ENCODE measurements at regions not wholly inside any gene's neighbourhood (a gene's known extent, or its start where the extent isn't known, plus 50 kb on each side); places are given as distances from the start of the nearest gene placed in this dataset.

DNA sequence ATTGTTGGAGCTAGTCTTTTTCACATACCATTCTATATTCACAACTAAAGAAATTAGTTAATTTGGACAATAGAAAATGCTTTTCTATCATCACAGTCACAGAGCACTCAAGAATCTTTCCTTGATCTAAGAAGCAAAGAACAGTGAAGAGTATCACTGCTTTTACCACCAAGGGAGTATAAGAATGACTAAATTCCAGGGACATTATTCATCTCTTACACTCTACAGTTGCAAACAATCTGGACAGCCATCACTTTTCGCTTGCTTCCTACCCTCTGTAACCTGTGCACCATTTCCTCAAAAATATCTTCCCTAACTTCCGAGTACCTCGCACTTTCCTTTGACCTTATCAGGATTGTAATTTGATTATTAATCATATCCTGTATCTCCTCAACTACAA, 359.5 kb upstream of the TMCO5A start:
- DNase-seq (ENCODE audit: low read depth in 2 of 2), result no peak

DNA sequence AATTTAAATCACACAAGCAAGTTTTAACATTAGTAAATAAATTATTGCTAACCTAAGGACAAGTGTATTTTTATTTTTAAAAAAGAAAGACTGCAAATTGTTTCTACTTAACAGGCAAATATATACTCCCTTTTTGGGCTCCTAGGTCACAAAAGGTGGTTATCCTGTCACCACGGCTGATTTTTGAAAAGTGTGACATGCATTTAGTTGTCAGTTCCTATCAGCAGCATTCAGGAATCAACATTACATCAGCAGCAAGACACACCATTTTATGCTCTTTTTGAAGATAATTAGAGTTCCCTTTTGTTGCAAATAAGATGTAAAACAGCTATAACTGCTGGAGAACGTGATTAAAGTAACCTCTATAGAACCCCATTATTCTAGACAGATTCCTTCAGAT, 357.5 kb upstream of the TMCO5A start:
- DNase-seq (ENCODE audit: low read depth in 2 of 2), result no peak

DNA sequence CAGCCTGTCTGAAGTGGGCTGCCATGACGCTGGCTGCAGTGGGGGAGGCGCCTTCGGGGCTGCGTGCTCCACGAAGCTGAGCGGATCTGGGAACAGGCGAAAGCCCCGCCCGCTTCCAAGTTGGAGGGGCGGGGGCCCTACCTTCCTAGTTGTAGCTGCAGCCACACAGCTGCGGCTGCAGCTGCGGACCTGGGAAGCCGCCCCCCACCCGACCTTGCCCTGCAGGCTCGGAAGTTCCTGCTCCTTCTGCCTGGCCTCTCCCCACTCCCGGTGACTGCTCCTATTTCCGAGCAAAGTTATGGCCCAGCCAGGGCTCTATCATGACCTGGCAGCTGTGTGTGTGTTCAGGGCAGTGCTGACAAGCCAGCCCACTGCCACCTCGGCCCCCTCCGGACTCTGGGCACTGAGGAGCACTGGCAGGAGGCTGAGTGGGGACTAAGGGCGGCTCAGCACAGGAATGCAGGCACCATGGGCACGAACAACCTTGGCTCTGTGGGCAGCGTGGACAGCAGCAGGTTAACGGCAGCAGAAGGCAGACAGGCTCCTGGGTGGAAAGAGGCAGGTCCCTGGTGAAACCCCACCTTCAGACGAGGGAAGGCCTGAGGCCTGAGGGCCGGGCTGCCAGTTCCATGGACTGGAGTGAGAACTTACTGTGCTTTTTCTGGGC, 352.4 kb upstream of the TMCO5A start:
- DNase-seq (ENCODE audit: low read depth in 2 of 2), result no peak

DNA sequence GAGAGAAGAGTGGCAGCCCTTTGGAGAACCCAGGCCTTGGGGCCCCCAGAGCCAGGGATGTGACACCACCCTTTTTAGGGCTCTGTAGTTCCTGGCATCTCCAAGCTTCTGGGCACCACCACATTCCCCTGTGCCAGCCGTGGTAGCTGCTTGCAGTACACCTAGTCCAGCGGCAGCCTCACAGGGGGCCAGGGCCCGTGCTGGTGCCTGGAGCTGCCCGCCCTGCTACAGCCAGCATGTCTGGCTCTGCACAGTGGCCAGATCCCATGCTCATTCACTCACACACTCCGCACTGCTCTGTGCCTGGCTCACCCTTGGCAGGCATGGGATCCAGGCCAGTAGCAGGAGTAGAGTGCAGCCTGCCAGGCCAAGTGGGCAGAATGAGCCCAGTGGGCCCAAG, 351.6 kb upstream of the TMCO5A start:
- no peak for DNase-seq (ENCODE audit: low read depth in 2 of 2)

- DNase-seq (ENCODE audit: low read depth in 2 of 2), result no peak
Observed at GRCh38 chr15:37586011-37586583, 348.3 kb upstream of the TMCO5A start.

- DNase-seq (ENCODE audit: low read depth in 2 of 2), result no peak
Observed at GRCh38 chr15:37586976-37587375, 347.5 kb upstream of the TMCO5A start.

DNA sequence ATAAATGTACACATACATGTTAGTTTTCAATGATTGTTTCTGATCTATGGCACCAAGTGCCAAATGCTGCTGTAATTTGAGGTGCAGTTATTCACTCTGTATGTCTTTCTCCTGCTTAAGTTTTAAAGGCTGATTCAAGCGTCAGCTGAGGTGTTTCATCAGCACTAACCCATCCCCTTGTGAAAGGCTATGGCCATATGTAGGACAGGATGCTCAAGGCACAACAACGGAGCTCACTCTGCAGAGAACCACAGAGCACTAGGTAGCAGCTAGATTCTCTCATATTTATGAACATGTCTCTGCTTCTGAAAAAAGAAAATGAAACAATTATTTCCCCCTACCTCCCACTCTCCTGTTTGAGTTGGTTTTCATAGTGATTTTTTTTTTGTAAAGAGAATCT, 340.0 kb upstream of the TMCO5A start:
- DNase-seq (ENCODE audit: low read depth in 2 of 2), result no peak

GRCh38 chr15:37595426-37595970, 338.9 kb upstream of the TMCO5A start:
- no peak for DNase-seq (ENCODE audit: low read depth in 2 of 2)

DNA sequence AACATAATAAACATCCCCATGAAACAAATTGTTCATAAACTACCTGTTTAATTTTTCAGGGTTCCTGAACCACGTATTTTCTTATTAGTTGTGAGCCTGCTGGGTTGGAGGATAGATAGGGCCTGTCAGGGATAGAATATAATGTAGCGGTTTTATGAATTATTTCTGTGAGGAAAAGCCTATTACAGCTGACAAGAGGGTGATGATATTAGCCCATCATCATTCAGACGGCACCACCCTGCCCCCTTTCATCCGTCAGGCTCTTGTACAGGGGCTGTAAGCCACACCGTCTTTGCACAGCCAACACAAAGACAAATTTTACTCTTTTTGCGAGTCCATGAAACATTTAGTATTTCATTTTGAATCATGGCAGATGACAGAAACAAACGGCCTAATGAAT, 335.3 kb upstream of the TMCO5A start:
- no peak for DNase-seq (ENCODE audit: low read depth in 2 of 2)

DNA sequence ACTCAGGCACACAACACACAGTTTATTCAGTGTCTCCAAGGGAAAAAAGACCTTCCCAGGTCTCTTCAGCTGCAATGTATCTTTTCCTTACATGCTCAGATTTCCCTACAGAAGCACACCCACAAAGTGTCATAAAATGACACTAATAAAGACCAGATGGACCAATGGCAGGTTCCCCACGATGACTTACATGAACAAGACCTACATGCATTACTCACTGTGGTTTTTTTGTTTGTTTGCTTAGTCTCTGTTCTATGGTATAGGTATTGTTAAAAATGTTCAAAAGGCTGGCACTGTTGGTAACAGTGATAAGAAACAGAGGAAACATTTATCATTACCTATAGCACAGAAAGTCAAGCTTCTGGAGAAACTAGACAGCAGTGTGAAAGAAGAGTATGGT, 318.2 kb upstream of the TMCO5A start:
- no peak for DNase-seq (ENCODE audit: low read depth in 2 of 2)

DNA sequence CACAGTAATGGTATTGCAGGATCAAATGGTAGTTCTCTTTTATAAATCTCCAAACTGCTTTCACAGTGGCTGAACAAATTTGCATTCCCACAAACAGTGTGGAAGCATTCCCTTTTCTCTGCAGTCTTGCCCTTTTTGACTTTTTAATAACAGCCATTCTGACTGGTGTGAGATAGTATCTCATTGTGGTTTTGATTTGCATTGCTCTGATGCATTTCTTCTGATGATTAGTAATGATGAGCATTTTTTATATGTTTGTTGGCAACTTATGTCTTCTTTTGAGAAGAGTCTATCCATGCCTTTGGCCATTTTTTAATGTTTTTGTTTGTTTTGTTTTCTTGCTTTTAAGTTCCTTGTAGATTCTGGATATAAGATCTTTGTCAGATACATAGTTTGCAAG, 316.1 kb upstream of the TMCO5A start:
- DNase-seq (ENCODE audit: low read depth in 2 of 2), result no peak

DNA sequence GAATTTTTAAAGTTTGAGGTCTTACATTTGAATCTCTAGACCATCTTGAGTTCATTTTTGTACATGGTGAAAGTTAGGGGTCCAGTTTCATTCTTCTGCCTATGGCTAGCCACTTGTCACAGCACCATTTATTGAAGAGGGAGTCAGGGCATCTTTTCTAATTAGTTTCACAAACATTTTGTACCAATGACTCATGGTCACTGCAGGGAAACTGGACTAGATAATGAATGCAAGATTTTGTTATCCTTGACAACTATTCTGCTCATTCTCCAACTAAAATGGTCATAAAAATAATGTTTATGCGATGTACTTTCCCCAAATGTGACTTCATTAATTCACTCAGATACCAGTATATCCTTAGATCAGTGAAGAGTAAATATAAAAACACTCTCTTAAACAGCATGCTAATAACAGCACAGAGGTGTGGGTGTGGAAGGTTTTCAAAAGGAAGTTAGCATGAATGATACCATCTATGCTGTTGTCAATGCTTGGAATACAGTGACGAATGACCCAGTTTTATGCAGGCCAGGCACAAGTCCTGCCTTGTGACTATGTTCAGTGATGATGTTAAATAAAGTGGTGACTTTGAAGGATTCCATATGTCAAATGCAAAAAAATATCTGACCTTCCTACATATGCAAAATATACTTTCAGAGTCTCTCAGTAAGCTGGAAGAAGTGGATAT, 314.9 kb upstream of the TMCO5A start:
- DNase-seq (ENCODE audit: low read depth in 2 of 2), result no peak

- DNase-seq (ENCODE audit: low read depth in 2 of 2), result no peak
Observed at GRCh38 chr15:37625576-37625975, 308.9 kb upstream of the TMCO5A start.

DNA sequence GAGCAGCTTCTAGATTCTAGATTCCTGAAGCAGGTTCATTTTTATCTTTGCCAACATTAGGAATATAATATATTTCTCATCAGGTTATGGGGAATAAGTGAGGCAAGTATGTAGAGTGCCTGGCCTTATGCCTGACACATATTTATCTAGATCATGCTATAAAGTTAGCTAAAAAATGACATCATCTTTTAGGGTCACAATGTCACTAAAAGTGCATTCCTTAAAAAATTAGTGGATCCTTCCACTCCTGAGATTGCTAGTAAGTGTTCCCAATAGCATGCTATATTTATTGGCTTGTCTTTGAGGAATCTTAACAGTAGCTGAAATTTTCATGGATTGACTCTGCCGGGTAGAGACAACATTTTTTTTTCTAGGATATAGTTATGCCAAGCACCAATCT, 305.9 kb upstream of the TMCO5A start:
- no peak for DNase-seq (ENCODE audit: low read depth in 2 of 2)

DNA sequence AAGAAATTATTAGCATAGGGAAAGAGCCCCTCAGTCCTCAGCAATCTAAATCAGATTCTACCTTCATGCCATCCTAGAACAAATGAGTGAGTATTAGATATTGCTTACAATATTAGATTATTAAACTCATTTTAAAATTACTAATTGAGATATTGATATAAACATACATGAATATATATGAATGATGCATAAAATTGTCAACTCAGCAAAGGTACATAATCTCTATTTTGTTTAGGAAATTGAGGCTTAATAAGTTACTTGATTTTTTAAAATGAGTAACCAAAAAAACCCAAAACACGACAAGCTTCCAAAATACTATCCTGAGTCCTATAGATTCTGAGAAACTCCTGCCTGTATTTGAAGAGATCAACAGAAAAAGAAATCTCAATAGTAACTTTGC, 297.7 kb upstream of the TMCO5A start:
- no peak for DNase-seq (ENCODE audit: low read depth in 2 of 2)

DNA sequence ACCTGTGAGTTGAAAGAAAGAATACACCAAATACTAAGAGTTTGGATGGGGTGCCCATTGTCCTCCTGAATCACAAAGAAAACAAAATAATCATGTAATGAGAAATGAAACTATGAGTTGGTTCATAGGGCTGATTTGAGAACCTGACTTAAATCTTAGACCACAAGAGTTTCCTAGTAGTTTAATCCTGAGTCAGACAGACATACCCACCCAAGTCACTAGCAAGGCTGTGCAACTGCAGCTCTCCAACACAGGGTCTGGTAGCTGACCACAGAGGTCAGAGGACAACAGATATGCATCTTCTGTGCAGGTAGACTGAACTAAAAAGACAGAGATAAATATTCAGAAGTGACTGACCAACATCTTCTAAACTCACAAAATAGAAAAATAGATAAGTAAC, 296.3 kb upstream of the TMCO5A start:
- DNase-seq (ENCODE audit: low read depth in 2 of 2), result no peak

GRCh38 chr15:37638691-37639090, 295.7 kb upstream of the TMCO5A start:
- no peak for DNase-seq (ENCODE audit: low read depth in 2 of 2)

DNA sequence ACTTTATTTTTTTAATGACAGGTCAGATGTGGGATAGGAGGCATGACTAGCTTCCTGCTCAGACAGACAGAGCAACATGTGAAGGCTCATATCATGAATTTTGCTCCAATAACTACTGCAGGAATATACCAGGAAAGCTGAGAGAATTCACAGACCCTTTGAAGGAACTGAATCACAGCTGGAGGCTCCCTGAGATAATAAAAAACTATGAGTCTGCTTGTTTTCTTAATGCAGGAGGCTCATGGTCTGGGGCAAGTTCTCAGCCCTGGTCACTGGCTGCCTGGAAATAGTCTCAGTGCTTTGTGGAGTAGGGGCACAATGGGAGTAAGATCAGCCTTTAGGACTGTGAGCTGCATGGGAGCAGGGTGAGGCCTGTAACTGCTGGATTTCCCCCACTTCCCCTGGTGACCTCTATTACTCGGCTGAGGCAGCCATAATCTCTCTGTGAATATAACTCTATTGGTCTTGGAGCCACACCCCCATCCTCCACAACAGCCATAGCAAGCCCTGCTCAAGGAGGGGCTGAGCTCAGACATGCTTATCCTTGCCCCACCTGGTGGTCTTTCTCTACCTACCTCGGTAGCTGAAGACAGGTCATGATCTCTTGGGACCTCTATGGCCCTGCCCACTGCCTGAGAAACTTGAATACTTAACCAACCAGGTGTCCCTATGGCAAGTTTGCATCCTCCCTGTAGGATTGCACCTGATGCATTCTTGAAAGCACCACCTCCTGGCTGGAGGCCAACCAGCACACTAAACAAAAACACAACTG, 281.6 kb upstream of the TMCO5A start:
- no peak for DNase-seq (ENCODE audit: low read depth in 2 of 2)

GRCh38 chr15:37678124-37678523, 256.3 kb upstream of the TMCO5A start:
- no peak for DNase-seq (ENCODE audit: low read depth in 2 of 2)

DNA sequence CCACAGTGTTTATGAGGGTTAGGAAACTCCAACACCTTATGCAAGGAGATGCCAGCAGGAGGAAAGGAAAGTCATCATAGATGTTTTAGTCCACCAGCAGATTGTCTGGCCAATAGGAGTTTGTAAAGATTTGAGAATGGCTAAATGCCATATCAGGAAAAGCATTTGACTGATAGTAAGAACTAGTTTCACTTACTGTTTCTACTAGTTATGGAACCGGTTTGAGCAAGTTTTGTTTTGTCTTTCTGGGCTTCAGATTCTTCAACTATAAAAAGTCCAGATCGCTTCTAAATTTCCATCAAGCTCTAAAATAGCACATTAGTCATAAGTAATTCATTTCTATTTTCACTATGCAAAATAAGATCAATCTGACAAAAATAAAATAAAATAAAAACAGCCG, 254.8 kb upstream of the TMCO5A start:
- DNase-seq (ENCODE audit: low read depth in 2 of 2), result no peak

- DNase-seq (ENCODE audit: low read depth in 2 of 2), result no peak
Observed at GRCh38 chr15:37682304-37682703, 252.1 kb upstream of the TMCO5A start.

GRCh38 chr15:37691911-37692310, 242.5 kb upstream of the TMCO5A start:
- no peak for DNase-seq (ENCODE audit: low read depth in 2 of 2)

Measured in stimulated activated CD8-positive, alpha-beta memory T cell treated with anti-CD3 and anti-CD28 coated beads, Interleukin-15, amount 100 ng/mL, for 48 hours (primary cell).